Retinal pigment epithelial cell (primary cell): ENCODE measurements at regions not wholly inside any gene's neighbourhood (a gene's known extent, or its start where the extent isn't known, plus 50 kb on each side); places are given as distances from the start of the nearest gene placed in this dataset.
"Not testable (repeated sequence)": the region's sequence is repeated elsewhere in the genome, so short reads cannot be mapped to it uniquely, and the experiment has no call there.

Source experiments
- DNase-seq: peaks from one replicate; pipeline ENCODE4 v3.0.0-alpha.2; 2010; ENCODE audit warnings: low read depth
- H3K4me3 ChIP-seq: 2 replicates; pipeline ENCODE4 v1.5.1; 2011; ENCODE audit warnings: mild to moderate bottlenecking, low read length, control low read depth, moderate library complexity
- CTCF ChIP-seq: conservative IDR thresholded peaks from 2 replicates; pipeline ENCODE4 v1.5.1; 2011; ENCODE audit warnings: low read depth, low read length, control low read depth, inconsistent platforms

- H3K4me3 ChIP-seq, result no peak overlapping the region
- no peak for TF ChIP-seq CTCF
- no peak for DNase-seq
These were observed 2121.3 kb downstream of the NCAM2 start for GRCh38 chr21:23119491-23119890.

GRCh38 chr21:23127973-23128372 is 2129.8 kb downstream of the NCAM2 start:
- no peak overlapping the region for H3K4me3 ChIP-seq
- TF ChIP-seq CTCF, result no peak
- DNase-seq, result no peak

GRCh38 chr21:23130308-23130707 is 2132.1 kb downstream of the NCAM2 start:
- peak; percentile 3 for DNase-seq
- no peak overlapping the region for H3K4me3 ChIP-seq
- TF ChIP-seq CTCF, result no peak

- no peak for TF ChIP-seq CTCF
- DNase-seq, result no peak
These were observed 2133.0 kb downstream of the NCAM2 start for GRCh38 chr21:23131177-23131576.

GRCh38 chr21:23138797-23139196 is 2140.6 kb downstream of the NCAM2 start:
- no peak overlapping the region for H3K4me3 ChIP-seq
- TF ChIP-seq CTCF, result no peak
- no peak for DNase-seq

More at GRCh38 chr21:23131177-23131576, 2133.0 kb downstream of the NCAM2 start:
- no peak overlapping the region for H3K4me3 ChIP-seq

GRCh38 chr21:23152130-23152529 is 2153.9 kb downstream of the NCAM2 start:
- no peak for DNase-seq
- no peak for TF ChIP-seq CTCF
- no peak overlapping the region for H3K4me3 ChIP-seq

- not testable (repeated sequence) for DNase-seq, H3K4me3 ChIP-seq
These were observed 2155.6 kb downstream of the NCAM2 start for GRCh38 chr21:23153842-23154241.

GRCh38 chr21:23155281-23155680 is 2157.1 kb downstream of the NCAM2 start:
- H3K4me3 ChIP-seq, result no peak overlapping the region
- no peak for TF ChIP-seq CTCF
- DNase-seq, result no peak
